GM12891 (cell line): ENCODE measurements at regions not wholly inside any gene's neighbourhood (a gene's known extent, or its start where the extent isn't known, plus 50 kb on each side); places are given as distances from the start of the nearest gene placed in this dataset.

Experiments used
- POLR2A ChIP-seq: IDR thresholded peaks from 2 replicates; pipeline ENCODE4 v1.6.1; 2011; ENCODE audit warnings: low read depth, low read length, control low read depth
- TAF1 ChIP-seq: IDR thresholded peaks from 2 replicates; pipeline ENCODE4 v1.6.1; 2011; ENCODE audit warnings: low read depth, low read length, control low read depth

- TF ChIP-seq POLR2A = no peak
- no peak for TF ChIP-seq TAF1
Measured at GRCh38 chr13:80265348-80265747, 75.6 kb downstream of the SPRY2 start.
